ENCODE measurements at regions not wholly inside any gene's neighbourhood (a gene's known extent, or its start where the extent isn't known, plus 50 kb on each side); places are given as distances from the start of the nearest gene placed in this dataset.
A peak's percentile ranks its signal among the peaks of the same experiment; 100 is the strongest.

- Histone ChIP-seq H3K27ac (ENCODE audit: low read length) (no peak overlapping the region), H3K27me3 (replicated peaks; ENCODE audit: insufficient read depth, low read length) (no peaks in the 10 kb centered on the region), H3K9me3 (replicated peaks; ENCODE audit: insufficient read depth, low read length) (no peaks in the 10 kb centered on the region), H3K4me2 (ENCODE audit: low read depth, low read length) (no peak overlapping the region), H3K36me3 (replicated peaks; ENCODE audit: insufficient read depth, low read length) (no peaks in the 10 kb centered on the region), H3F3A (ENCODE audit: insufficient read depth, low read length) (0 out of 2 replicates have a peak, but pooled peaks cover 2% of the 10 kb centered on the region), H3K4me3 (ENCODE audit: low read length) (no peak overlapping the region), H3K9ac (ENCODE audit: low read length) (no peak overlapping the region), H2AFZ (ENCODE audit: low read length) (no peak overlapping the region), H3K9me2 (replicated peaks; ENCODE audit: insufficient read depth, low read length) (no peaks in the 10 kb centered on the region), H4K20me1 (ENCODE audit: insufficient read depth, low read length) (no peaks in the 10 kb centered on the region), H3K79me2 (ENCODE audit: low read length) (no peaks in the 10 kb centered on the region), H3K4me1 (ENCODE audit: low read length) (peaks cover 8% of the 10 kb centered on the region)
- DNase-seq = no peak
- TF ChIP-seq EZH2phosphoT487 (IDR thresholded peaks at IDR 0.05; ENCODE audit: low read length) (no peak), EZH2 (optimal IDR thresholded peaks at IDR 0.05; ENCODE audit: low read depth, low read length) (no peak), CTCF (IDR thresholded peaks at IDR 0.05; ENCODE audit: low read length) (no peak)
Measured at GRCh38 chr6:134821397-134821796, 128.5 kb downstream of the ALDH8A1 start.

GRCh38 chr6:134819863-134820800, 129.8 kb downstream of the ALDH8A1 start:
- Histone ChIP-seq H3F3A (ENCODE audit: insufficient read depth, low read length) (0 out of 2 replicates have a peak, but pooled peaks cover 2% of the 10 kb centered on the region), H3K27me3 (replicated peaks; ENCODE audit: insufficient read depth, low read length) (no peaks in the 10 kb centered on the region), H3K36me3 (replicated peaks; ENCODE audit: insufficient read depth, low read length) (no peaks in the 10 kb centered on the region), H3K4me3 (ENCODE audit: low read length) (no peak overlapping the region), H4K20me1 (ENCODE audit: insufficient read depth, low read length) (no peaks in the 10 kb centered on the region), H3K9me3 (replicated peaks; ENCODE audit: insufficient read depth, low read length) (no peaks in the 10 kb centered on the region), H3K4me2 (ENCODE audit: low read depth, low read length) (no peak overlapping the region), H3K27ac (ENCODE audit: low read length) (no peak overlapping the region), H3K9me2 (replicated peaks; ENCODE audit: insufficient read depth, low read length) (no peaks in the 10 kb centered on the region), H3K79me2 (ENCODE audit: low read length) (no peaks in the 10 kb centered on the region), H3K9ac (ENCODE audit: low read length) (no peak overlapping the region), H3K4me1 (ENCODE audit: low read length) (peaks cover 8% of the 10 kb centered on the region), H2AFZ (ENCODE audit: low read length) (0 out of 2 replicates have a peak overlapping the region, but pooled peaks have one; percentile 3)
- DNase-seq = no peak
- TF ChIP-seq CTCF (IDR thresholded peaks at IDR 0.05; ENCODE audit: low read length) (no peak), EZH2 (optimal IDR thresholded peaks at IDR 0.05; ENCODE audit: low read depth, low read length) (no peak)

GRCh38 chr6:134819236-134819635, 130.7 kb downstream of the ALDH8A1 start:
- no peaks in the 10 kb centered on the region for H3K9me2 ChIP-seq (replicated peaks; ENCODE audit: insufficient read depth, low read length)
- H3K79me2 ChIP-seq (ENCODE audit: low read length) = no peaks in the 10 kb centered on the region
- no peaks in the 10 kb centered on the region for H4K20me1 ChIP-seq (ENCODE audit: insufficient read depth, low read length)
- H2AFZ ChIP-seq (ENCODE audit: low read length) = no peak overlapping the region
- no peaks in the 10 kb centered on the region for H3K36me3 ChIP-seq (replicated peaks; ENCODE audit: insufficient read depth, low read length)
- no peak overlapping the region for H3K4me3 ChIP-seq (ENCODE audit: low read length)
- H3K9me3 ChIP-seq (replicated peaks; ENCODE audit: insufficient read depth, low read length) = no peaks in the 10 kb centered on the region
- DNase-seq = no peak
- TF ChIP-seq CTCF (IDR thresholded peaks at IDR 0.05; ENCODE audit: low read length) (no peak), EZH2phosphoT487 (IDR thresholded peaks at IDR 0.05; ENCODE audit: low read length) (no peak)
- H3K27me3 ChIP-seq (replicated peaks; ENCODE audit: insufficient read depth, low read length) = no peaks in the 10 kb centered on the region
- peaks cover 8% of the 10 kb centered on the region for H3K4me1 ChIP-seq (ENCODE audit: low read length)
- H3K27ac ChIP-seq (ENCODE audit: low read length) = no peak overlapping the region
- no peak overlapping the region for H3K4me2 ChIP-seq (ENCODE audit: low read depth, low read length)
- H3K9ac ChIP-seq (ENCODE audit: low read length) = no peak overlapping the region
- 0 out of 2 replicates have a peak, but pooled peaks cover 2% of the 10 kb centered on the region for H3F3A ChIP-seq (ENCODE audit: insufficient read depth, low read length)
